GM12865 (cell line): ENCODE measurements at regions not wholly inside any gene's neighbourhood (a gene's known extent, or its start where the extent isn't known, plus 50 kb on each side); places are given as distances from the start of the nearest gene placed in this dataset.

Experiments
- DNase-seq: peaks from one replicate; pipeline ENCODE4 v3.0.0; 2010; ENCODE audit warnings: low read depth
- H3K4me3 ChIP-seq: 2 replicates; pipeline ENCODE4 v1.5.1; 2011; ENCODE audit warnings: mild to moderate bottlenecking, low read depth, low read length, control low read depth
- TF ChIP-seq, protein P1 (sequence below): IDR thresholded peaks from 2 replicates; pipeline ENCODE4 v1.5.1; 2011; ENCODE audit warnings: low read length, control low read depth, low read depth, inconsistent platforms; ENCODE audit not compliant: insufficient read depth; ENCODE audit errors: missing control alignments

DNA sequence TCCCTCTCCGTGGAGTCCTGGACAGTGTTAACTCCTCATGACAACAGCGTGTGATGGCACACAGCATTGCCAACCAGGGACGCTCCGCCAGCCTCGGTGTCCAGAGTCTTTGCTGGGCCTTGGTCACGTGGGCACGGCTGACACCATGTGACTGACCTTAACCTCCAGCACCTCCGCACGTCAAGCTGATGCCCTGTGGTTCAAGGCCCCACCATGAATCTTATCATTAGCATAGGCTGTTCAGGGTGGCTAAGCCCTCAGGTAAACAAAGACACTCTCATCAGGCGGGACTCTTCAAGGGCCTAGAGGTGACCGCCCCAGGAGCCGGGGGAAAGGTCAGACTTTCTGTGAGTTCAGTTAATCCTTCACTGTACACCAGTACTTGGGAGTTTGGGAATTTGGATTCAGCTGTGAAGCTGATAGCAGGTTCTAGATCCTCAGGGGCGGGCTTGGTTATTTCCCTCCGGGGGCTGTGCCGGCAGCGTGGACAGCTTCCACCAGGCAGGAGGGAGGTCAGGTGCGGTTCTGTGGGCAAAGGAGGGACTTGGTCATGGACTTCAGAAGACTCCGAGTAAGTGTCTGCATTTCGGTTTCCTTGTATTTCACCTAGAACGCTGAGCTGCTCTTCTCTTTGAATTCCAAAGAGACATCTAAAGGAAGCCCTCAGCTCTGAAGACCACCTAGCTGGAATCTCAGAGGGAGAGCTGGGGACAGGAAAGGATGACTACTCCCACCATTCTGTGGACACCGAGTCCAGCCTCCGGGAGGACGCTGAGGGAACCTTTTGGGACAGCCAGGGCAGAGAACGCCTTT lies 195.5 kb upstream of the CIBAR2 start:
- no peak for DNase-seq
- no peak overlapping the region for H3K4me3 ChIP-seq
- TF ChIP-seq, protein P1, sequence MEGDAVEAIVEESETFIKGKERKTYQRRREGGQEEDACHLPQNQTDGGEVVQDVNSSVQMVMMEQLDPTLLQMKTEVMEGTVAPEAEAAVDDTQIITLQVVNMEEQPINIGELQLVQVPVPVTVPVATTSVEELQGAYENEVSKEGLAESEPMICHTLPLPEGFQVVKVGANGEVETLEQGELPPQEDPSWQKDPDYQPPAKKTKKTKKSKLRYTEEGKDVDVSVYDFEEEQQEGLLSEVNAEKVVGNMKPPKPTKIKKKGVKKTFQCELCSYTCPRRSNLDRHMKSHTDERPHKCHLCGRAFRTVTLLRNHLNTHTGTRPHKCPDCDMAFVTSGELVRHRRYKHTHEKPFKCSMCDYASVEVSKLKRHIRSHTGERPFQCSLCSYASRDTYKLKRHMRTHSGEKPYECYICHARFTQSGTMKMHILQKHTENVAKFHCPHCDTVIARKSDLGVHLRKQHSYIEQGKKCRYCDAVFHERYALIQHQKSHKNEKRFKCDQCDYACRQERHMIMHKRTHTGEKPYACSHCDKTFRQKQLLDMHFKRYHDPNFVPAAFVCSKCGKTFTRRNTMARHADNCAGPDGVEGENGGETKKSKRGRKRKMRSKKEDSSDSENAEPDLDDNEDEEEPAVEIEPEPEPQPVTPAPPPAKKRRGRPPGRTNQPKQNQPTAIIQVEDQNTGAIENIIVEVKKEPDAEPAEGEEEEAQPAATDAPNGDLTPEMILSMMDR: no peak

DNA sequence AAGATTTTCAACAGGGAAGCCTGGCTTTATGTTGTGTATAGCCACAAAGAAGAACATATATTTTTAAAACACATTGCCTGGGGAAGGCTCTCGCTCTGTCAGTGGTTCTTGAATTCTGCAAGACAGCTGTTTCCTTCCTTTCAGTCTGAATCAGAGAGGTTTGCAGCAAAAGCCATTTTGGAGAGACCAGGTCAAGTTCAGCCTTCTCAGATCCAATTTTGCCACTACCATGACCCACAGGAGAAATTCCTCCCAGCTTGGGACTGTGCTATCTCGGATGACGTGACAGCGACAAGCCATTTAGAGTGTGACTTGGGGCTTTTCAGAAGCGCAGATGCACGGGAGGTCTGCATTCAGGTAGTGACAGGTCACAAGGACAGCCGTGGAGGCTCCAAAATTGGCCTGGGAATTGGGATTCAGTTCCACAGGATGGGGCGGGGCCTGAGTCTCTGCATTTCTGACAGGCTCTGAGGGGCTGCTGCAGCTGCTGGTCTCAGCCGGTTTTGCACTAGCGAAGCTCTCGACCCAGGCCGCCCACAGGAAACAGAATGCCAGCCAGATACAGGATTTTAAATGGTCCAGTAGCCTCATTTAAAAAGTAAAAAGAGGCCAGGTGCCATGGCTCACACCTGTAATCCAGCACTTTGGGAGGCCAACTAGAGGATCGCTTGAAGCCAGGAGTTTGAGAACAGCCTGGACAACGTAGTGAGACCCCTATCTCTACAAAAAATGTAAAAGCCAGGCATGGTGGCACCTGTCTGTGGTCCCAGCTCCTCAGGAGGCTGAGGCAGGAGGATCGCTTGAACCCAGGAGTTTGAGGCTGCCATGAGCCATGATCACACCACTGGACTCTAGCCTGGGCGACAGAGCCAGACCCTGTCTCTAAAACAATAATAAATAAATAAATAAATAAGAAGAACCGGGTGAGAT lies 196.6 kb upstream of the CIBAR2 start:
- DNase-seq: peak; percentile 26

DNA sequence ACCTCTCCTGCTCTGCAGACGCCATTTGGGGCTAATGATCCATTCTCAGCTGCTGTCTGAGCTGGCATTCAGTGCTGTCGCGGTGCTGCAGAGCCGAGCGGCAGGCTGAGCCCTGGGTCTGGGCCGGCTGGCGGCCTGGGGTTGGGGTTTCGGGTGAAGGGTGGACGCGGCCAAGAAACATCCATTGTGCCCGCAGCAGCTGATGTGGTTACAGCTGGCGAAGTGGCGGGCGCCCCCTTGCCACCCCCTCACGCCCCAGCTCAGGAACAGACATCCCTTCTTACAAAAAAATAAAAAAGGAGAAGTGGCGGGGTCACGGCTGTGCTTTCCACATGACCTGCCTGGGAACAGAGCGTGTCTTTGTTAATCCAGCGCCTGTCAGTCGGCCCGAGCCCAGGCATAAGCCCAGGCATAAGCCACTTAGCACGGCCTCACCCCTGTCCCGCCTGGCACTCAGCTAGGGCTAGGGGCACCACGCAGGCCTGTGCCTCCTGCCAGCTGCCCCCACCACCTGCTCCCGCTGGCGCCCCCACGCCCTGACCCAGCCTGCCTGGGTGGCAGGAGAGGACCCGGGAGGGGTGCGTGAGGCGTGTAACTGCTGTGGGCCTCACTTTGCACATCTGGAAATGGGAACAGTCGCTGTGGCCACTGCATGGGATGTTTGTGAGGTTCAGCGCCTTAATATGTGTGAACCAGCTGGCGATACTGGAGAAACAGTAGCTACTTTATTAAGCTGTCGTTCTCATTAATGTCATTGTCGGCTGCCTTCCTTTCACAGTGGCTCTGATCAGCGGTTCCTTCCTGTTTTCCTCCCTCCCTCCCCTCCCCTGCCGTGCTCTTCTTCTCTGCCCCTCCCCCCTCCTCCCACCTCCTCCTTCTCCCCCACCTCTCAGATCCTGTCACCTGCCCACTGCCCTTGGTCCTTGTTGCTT lies 197.7 kb upstream of the CIBAR2 start:
- H3K4me3 ChIP-seq: no peak overlapping the region
- TF ChIP-seq, protein P1: no peak
- DNase-seq: peak; percentile 22

More for the DNA sequence above, 196.6 kb upstream of the CIBAR2 start:
- no peak overlapping the region for H3K4me3 ChIP-seq
- TF ChIP-seq, protein P1: no peak

DNA sequence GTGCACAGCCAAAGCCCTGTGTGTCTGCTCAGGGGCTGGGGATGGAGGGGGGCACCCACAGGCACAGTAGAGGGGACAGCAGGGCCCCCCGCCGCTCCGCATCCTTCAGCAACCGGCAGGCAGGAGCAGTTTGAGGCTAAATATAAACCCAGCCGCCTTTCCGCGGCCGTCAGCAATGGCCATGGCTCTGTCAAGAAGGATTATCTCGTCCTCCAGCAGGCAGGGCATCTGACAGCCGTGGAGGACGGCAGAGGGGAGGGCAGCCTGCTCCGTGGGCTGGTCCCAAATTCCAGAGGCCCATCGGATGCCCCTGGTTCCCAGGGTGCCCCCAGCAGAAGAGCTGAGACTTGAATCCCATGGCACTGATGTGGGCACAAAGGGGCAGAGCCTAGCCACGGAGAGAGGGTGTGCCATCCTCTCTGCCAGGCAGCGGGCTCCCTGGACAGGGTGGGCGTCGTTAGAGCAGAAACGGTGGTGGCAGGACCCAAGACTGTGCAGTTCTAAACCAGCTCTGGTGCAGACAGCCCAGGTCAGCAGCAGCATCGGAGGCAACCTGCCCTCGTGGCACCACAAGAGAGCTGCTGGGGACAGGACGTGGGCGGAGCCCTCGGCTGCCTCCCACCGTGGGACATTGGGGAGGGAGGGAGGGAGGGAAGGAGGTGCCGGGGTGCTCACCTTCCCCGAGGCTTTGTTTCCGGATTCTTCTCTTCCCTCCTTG lies 198.8 kb upstream of the CIBAR2 start:
- H3K4me3 ChIP-seq: no peak overlapping the region
- DNase-seq: no peak
- TF ChIP-seq, protein P1: no peak

DNA sequence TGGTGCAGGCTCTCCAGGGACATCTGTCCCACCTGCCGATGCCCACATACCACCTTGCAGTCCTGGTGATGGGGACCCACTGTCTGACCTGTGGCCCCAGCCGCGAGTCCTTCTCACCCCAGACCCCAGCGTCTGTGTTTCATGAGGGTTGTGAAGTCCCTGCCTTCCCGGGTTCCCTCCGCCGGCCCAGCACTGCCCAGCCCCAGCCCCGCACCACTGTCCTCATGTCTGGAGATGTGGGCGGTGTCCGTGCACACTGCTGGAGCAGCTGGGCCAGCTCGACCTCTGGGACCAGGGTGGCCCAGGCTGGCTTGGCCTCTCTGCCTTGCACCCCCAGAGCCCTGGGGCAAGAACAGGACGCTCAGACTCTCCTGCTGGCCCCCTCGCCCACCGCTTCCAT lies 199.5 kb upstream of the CIBAR2 start:
- H3K4me3 ChIP-seq: no peak overlapping the region
- TF ChIP-seq, protein P1: no peak
- DNase-seq: no peak

DNA sequence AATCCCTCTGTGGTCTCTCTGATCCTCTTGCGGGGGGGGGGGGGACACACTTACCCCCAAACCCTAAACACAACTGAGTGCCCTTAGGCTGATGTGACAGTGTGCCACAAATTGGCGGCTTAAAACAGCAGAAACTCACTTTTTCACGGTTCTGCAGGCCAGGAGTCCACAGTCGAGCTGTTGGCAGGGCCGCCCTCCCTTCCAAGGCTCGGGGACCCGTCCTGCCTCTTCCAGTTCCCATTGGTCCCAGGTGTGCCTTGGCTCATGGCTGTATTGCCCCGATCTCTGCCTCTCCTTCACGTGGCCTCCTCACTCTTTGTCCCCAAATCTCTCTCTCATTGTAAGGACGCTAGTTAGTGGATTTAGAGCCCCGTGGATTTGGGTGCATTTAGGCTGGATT lies 199.9 kb upstream of the CIBAR2 start:
- no peak overlapping the region for H3K4me3 ChIP-seq
- TF ChIP-seq, protein P1: no peak
- no peak for DNase-seq
